Lower lobe of right lung (tissue), 2 donors: ENCODE measurements at regions not wholly inside any gene's neighbourhood (a gene's known extent, or its start where the extent isn't known, plus 50 kb on each side); places are given as distances from the start of the nearest gene placed in this dataset.

Experiments
- ATAC-seq, 2 donors: fragments of 200-7000 bp; cut with Tn5 transposase; one replicate each; pipeline ENCODE4 v1.9.1; 2020 to 2022; ENCODE audit warnings: mild to moderate bottlenecking in 2 of 2, moderate library complexity in 2 of 2
- DNase-seq: peaks from one replicate; pipeline ENCODE4 v3.0.0-alpha.2; 2020
- H3K27ac ChIP-seq: fragments of 200-600 bp; one replicate; pipeline ENCODE4 v1.8.0; 2022
- H3K27me3 ChIP-seq: fragments of 200-600 bp; one replicate; pipeline ENCODE4 v1.8.0; 2022; ENCODE audit warnings: low read depth
- H3K36me3 ChIP-seq: fragments of 200-600 bp; one replicate; pipeline ENCODE4 v1.8.0; 2022; ENCODE audit warnings: mild to moderate bottlenecking
- H3K4me1 ChIP-seq: fragments of 200-600 bp; one replicate; pipeline ENCODE4 v1.8.0; 2022
- H3K4me3 ChIP-seq: fragments of 200-600 bp; one replicate; pipeline ENCODE4 v1.8.0; 2022; ENCODE audit warnings: mild to moderate bottlenecking
- H3K9me3 ChIP-seq: fragments of 200-600 bp; one replicate; pipeline ENCODE4 v1.8.0; 2022
- CTCF ChIP-seq: fragments of 200-600 bp; IDR thresholded peaks from one replicate; pipeline ENCODE4 v1.8.0; 2022; ENCODE audit warnings: antibody characterized with exemption, mild to moderate bottlenecking
- intact Hi-C: fragments of 100-400 bp; cut with DNase I; formaldehyde crosslinking; loops from one replicate; pipeline ENCODE4 v1.11.0; 2022
- donor health status: DM: no; HTN: yes; CAD: no; lungs with severe emphysema.

- no peak overlapping the region for H3K4me3 ChIP-seq
- intact Hi-C loops: no loop called here
- no peaks in the 10 kb centered on the region for H3K36me3 ChIP-seq
- peak in 1 of 2 donors; percentile 37 for ATAC-seq
- H3K27me3 ChIP-seq: no peaks in the 10 kb centered on the region
- H3K4me1 ChIP-seq: peaks cover 11% of the 10 kb centered on the region
- peak; percentile 34 for DNase-seq
- H3K9me3 ChIP-seq: no peaks in the 10 kb centered on the region
- no peak for TF ChIP-seq CTCF
- H3K27ac ChIP-seq: no peak overlapping the region
Observed at GRCh38 chr4:77434299-77435092, 171.1 kb upstream of the CXCL13 start.

GRCh38 chr4:77437079-77437478, 168.5 kb upstream of the CXCL13 start:
- no peak for TF ChIP-seq CTCF
- Histone ChIP-seq H3K9me3 (no peaks in the 10 kb centered on the region), H3K36me3 (no peaks in the 10 kb centered on the region), H3K27me3 (no peaks in the 10 kb centered on the region), H3K27ac (no peak overlapping the region), H3K4me1 (peaks cover 11% of the 10 kb centered on the region), H3K4me3 (no peak overlapping the region)
- intact Hi-C loops: no loop called here
- ATAC-seq (no peak), DNase-seq (no peak)

- ATAC-seq: no peak
- DNase-seq: no peak
- Histone ChIP-seq H3K27ac (no peak overlapping the region), H3K9me3 (no peaks in the 10 kb centered on the region), H3K4me3 (no peak overlapping the region), H3K27me3 (no peaks in the 10 kb centered on the region), H3K36me3 (no peaks in the 10 kb centered on the region), H3K4me1 (peaks cover under 1% of the 10 kb centered on the region)
- TF ChIP-seq CTCF: no peak
- intact Hi-C loops: no loop called here
Observed at GRCh38 chr4:77438549-77438948, 167.1 kb upstream of the CXCL13 start.

- DNase-seq (no peak), ATAC-seq (no peak)
- intact Hi-C loops: no loop called here
- H3K27ac ChIP-seq: no peak overlapping the region
- no peaks in the 10 kb centered on the region for H3K36me3 ChIP-seq
- no peak for TF ChIP-seq CTCF
- H3K27me3 ChIP-seq: no peaks in the 10 kb centered on the region
- H3K4me3 ChIP-seq: no peak overlapping the region
- no peaks in the 10 kb centered on the region for H3K4me1 ChIP-seq
- H3K9me3 ChIP-seq: no peaks in the 10 kb centered on the region
Observed at GRCh38 chr4:77443941-77444340, 161.7 kb upstream of the CXCL13 start.

- DNase-seq: no peak
- Histone ChIP-seq H3K27ac (no peak overlapping the region), H3K9me3 (no peaks in the 10 kb centered on the region), H3K4me3 (no peak overlapping the region), H3K4me1 (no peaks in the 10 kb centered on the region), H3K27me3 (no peaks in the 10 kb centered on the region), H3K36me3 (no peaks in the 10 kb centered on the region)
- ATAC-seq: no peak
- intact Hi-C loops: no loop called here
- no peak for TF ChIP-seq CTCF
Observed at GRCh38 chr4:77445823-77446222, 159.8 kb upstream of the CXCL13 start.
